Gastroesophageal sphincter (tissue), 4 donors: ENCODE measurements at regions not wholly inside any gene's neighbourhood (a gene's known extent, or its start where the extent isn't known, plus 50 kb on each side); places are given as distances from the start of the nearest gene placed in this dataset.

Experiments used
- ATAC-seq: fragments of 150-250 bp; one replicate; pipeline ENCODE4 v1.9.1; 2016; ENCODE audit warnings: mild to moderate bottlenecking, moderate library complexity
- H3K27ac ChIP-seq, 4 donors: fragments of 200-600 bp; sonication (generic) in 3 of 4; 1 replicate in 3 of 4; 2 replicates in 1 of 4; pipeline ENCODE4 v1.5.1; 2016 to 2019
- H3K27me3 ChIP-seq: fragments of 200-600 bp; sonication (generic); one replicate; pipeline ENCODE4 v1.5.1; 2019
- H3K36me3 ChIP-seq, 2 donors: fragments of 200-600 bp; sonication (generic); one replicate each; pipeline ENCODE4 v1.5.1; 2019; ENCODE audit warnings: control low read depth in 1 of 2
- H3K4me1 ChIP-seq, 3 donors: fragments of 200-600 bp; sonication (generic); 1 replicate in 2 of 3; 2 replicates in 1 of 3; pipeline ENCODE4 v1.5.1; 2016 to 2019; ENCODE audit warnings: control low read depth in 2 of 3
- H3K4me3 ChIP-seq, 2 donors: fragments of 200-600 bp; sonication (generic); one replicate each; pipeline ENCODE4 v1.5.1; 2019; ENCODE audit warnings: mild to moderate bottlenecking in 1 of 2, moderate library complexity in 1 of 2
- H3K9me3 ChIP-seq, 3 donors: fragments of 200-600 bp; sonication (generic); one replicate each; pipeline ENCODE4 v1.5.1; 2017 to 2019; ENCODE audit warnings: control low read depth in 2 of 3
- CTCF ChIP-seq, 4 experiments: fragments of 200-600 bp in 2 of 4; fragments of 450-650 bp in 2 of 4; sonication (generic) in 1 of 4; IDR thresholded peaks; one replicate each; pipeline ENCODE4 v1.5.1; 2017 to 2019; ENCODE audit warnings: antibody characterized with exemption in 4 of 4, mild to moderate bottlenecking in 2 of 4, moderate library complexity in 2 of 4
- EP300 ChIP-seq: sonication (generic); formaldehyde crosslinking; IDR thresholded peaks from one replicate; pipeline ENCODE4 v1.6.1; 2017; ENCODE audit warnings: antibody characterized with exemption, mild to moderate bottlenecking
- POLR2A ChIP-seq, 2 donors: fragments of 450-650 bp; IDR thresholded peaks; one replicate each; pipeline ENCODE4 v1.6.1; 2017; ENCODE audit warnings: antibody characterized with exemption in 2 of 2, mild to moderate bottlenecking in 2 of 2, moderate library complexity in 1 of 2
- POLR2AphosphoS5 ChIP-seq: sonication (generic); formaldehyde crosslinking; IDR thresholded peaks from one replicate; pipeline ENCODE4 v1.6.1; 2017; ENCODE audit warnings: antibody characterized with exemption
- WGBS, 2 donors: methylation state at CpG; one replicate each; pipeline ENCODE4 v1.1.5; 2018; ENCODE audit warnings: low coverage in 1 of 2; 5-methylcytosine and 5-hydroxymethylcytosine counted together

- H3K27me3 ChIP-seq, result peaks cover 20% of the 10 kb centered on the region
- WGBS, 2 donors, result 84 to 93% methylated on average over 11 to 13 of the region's 24 CpGs
- ATAC-seq, result no peak
- H3K4me1 ChIP-seq, result no peaks in the 10 kb centered on the region
- no peaks in the 10 kb centered on the region for H3K9me3 ChIP-seq
- H3K36me3 ChIP-seq, result no peaks in the 10 kb centered on the region
- TF ChIP-seq POLR2A (IDR thresholded peaks at IDR 0.05) (no peak), CTCF (IDR thresholded peaks at IDR 0.05) (no peak), EP300 (no peak), POLR2AphosphoS5 (no peak)
- no peak overlapping the region for H3K27ac ChIP-seq
- H3K4me3 ChIP-seq, result no peak overlapping the region
These were observed 568.1 kb upstream of the MKI67 start for GRCh38 chr10:128694168-128694850.

GRCh38 chr10:128694851-128695725, 568.9 kb upstream of the MKI67 start:
- no peak overlapping the region for H3K27ac ChIP-seq
- H3K4me3 ChIP-seq, result no peak overlapping the region
- H3K27me3 ChIP-seq, result peaks cover 20% of the 10 kb centered on the region
- no peak for ATAC-seq
- no peak for TF ChIP-seq POLR2A (IDR thresholded peaks at IDR 0.05)
- no peak for TF ChIP-seq POLR2AphosphoS5
- no peak for TF ChIP-seq CTCF (IDR thresholded peaks at IDR 0.05)
- TF ChIP-seq EP300, result no peak
- 88 to 94% methylated on average over 10 to 17 of the region's 17 CpGs for WGBS, 2 donors
- H3K9me3 ChIP-seq, result no peaks in the 10 kb centered on the region
- H3K36me3 ChIP-seq, result no peaks in the 10 kb centered on the region
- no peaks in the 10 kb centered on the region for H3K4me1 ChIP-seq

- Histone ChIP-seq H3K36me3 (no peaks in the 10 kb centered on the region), H3K9me3 (no peaks in the 10 kb centered on the region), H3K4me1 (no peaks in the 10 kb centered on the region), H3K27me3 (peaks cover 17% of the 10 kb centered on the region), H3K27ac (no peak overlapping the region), H3K4me3 (no peak overlapping the region)
- TF ChIP-seq POLR2AphosphoS5, result no peak
- no peak for TF ChIP-seq POLR2A (IDR thresholded peaks at IDR 0.05)
- TF ChIP-seq EP300, result no peak
- no peak for TF ChIP-seq CTCF (IDR thresholded peaks at IDR 0.05)
- ATAC-seq, result no peak
- WGBS, 2 donors, result 75 to 97% methylated on average over 4 to 5 of the region's 10 CpGs
These were observed 569.7 kb upstream of the MKI67 start for GRCh38 chr10:128695931-128696330.

GRCh38 chr10:128697437-128697836, 571.2 kb upstream of the MKI67 start:
- no peak for TF ChIP-seq EP300
- no peak for TF ChIP-seq POLR2AphosphoS5
- TF ChIP-seq POLR2A (IDR thresholded peaks at IDR 0.05), result no peak
- no peak for TF ChIP-seq CTCF (IDR thresholded peaks at IDR 0.05)
- 76 to 100% methylated on average over 1 to 4 of the region's 8 CpGs for WGBS, 2 donors
- Histone ChIP-seq H3K9me3 (no peaks in the 10 kb centered on the region), H3K4me3 (no peak overlapping the region), H3K4me1 (no peaks in the 10 kb centered on the region), H3K27me3 (peaks cover 11% of the 10 kb centered on the region), H3K36me3 (no peaks in the 10 kb centered on the region), H3K27ac (no peak overlapping the region)
- ATAC-seq, result no peak
